GM19351 (cell line): ENCODE measurements at regions not wholly inside any gene's neighbourhood (a gene's known extent, or its start where the extent isn't known, plus 50 kb on each side); places are given as distances from the start of the nearest gene placed in this dataset.

ENCODE experiments used
- ATAC-seq: cut with Tn5 transposase; IDR thresholded peaks from one replicate; pipeline ENCODE4 v1.9.1; 2021; ENCODE audit warnings: mild to moderate bottlenecking, moderate library complexity; ENCODE audit not compliant: unreplicated experiment

DNA sequence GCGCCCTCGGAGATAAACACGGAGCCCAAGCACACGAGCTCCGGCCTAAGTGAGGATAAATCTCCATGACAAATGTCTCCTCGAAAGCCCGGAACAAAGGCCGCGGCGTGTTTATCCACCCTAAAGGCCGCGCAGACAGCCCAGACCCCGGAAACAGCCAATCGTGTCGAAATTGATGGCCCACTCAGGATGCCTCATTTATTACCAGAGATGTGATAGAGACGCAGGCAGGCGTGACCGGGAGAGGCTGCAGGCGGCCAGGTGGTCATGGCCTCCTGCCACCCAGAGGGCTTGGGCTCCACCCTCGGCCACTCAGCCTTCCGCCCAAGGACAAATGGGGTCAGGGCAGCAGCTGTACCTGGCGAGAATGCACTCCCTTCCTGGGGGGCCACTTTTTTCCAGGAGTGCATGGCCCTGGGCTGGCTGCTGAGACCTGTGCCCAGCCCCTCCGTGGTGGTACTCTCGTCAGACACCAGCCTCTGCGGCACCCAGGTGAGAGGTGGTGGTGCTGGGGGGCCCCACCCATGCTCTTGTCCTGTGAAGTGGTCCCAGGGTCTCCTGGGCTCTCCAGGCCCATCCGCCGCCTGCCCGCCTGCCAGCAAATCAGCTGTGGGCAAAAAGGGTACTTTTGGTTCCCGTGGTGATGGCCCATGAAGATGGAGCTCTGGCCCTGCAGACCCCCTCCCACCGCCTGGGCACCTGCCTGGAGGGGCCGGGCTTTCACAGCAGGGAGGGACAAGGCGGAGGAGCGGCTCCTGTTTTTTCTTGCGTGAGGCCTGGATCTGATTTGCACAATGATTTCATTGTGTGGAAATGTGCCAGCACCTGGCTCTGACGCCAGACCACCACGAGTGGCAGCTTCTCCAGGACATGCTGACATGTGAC lies 211.5 kb upstream of the C14orf180 start:
- no peak for ATAC-seq

DNA sequence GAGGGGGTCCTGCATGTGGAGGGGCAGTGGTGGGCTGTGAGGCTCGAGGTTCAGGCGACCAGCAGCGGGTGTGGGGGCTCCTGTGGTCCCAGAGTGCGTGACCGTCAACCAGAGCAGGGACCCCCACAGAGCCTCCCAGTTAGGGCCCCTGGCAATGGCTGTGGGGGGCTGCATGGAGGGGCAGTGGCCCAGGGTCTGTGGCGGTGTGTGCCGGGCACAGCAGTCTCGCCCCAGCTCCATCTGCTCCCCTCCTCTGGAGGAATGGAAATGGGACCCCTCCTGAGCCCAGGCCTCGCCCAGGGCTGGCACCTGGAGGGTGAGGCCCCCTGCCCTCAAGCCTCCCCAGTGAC lies 210.8 kb upstream of the C14orf180 start:
- no peak for ATAC-seq

DNA sequence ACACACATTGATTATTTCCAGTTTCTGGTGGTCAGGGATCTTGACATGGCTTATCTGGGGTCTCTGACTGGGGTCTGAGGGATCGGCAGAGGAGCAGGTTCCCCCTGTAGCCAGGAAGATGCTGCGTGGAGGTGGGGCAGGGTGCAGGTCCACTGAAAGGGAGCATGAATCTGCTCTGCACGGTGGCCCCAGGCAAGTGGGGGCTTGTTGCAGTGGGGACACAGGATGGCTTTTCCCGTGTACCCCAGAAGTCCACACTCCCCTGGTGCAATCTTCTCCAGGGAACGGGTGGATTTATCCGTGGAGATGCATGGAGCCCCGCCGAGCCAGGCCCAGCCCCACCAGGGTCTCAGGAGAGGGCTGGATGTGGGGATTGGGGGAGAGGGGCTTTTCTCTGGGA lies 210.4 kb upstream of the C14orf180 start:
- ATAC-seq: no peak

DNA sequence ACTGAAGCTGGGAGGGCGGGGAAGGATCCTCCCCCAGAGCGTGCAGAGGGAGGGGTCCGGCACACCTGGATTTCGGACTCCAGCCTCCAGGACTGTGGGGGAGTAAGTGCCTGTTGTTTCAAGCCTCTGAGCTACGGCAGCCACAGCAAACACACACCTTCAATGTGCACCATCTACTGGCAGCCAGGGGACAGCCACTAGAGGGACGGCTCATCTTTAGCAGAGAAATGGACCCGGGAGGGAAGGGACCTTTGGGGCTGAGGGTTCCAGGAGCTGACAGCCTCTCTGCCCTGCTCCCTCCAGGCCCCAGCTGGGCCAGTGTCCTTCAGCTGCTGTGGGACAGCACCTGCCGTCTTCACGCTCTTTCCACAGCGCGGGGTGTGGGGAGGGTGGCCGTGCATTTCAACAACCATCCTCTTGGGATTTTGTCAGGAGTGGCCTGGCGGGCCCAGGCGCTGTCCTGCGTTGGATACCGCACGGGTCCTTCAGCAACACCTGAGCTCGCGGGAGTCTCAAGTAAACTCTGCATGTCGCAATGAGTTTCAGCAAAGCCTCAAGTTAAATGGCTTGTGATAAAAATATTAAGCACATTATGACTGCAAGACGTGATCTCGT lies 209.2 kb upstream of the C14orf180 start:
- ATAC-seq: no peak

DNA sequence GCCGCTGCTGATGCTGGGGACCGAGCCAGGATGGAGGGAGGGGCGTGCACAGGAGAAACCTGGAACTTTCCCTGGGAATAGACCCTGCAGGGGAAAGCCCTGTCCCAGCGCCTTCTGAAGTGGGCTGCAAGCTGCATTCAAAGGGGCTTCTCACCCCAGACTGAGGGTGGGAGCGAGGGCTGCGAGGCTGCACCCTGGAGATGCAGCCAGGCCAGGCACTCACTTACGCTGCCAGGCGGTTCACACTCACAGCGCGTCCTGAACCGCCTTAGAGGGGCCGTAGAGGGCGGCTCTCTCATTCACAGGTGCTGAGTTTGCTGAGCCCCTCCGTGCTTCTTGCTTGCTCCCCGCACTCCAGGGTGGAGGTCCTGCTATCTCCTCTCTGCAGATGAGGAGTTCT lies 208.5 kb upstream of the C14orf180 start:
- no peak for ATAC-seq

DNA sequence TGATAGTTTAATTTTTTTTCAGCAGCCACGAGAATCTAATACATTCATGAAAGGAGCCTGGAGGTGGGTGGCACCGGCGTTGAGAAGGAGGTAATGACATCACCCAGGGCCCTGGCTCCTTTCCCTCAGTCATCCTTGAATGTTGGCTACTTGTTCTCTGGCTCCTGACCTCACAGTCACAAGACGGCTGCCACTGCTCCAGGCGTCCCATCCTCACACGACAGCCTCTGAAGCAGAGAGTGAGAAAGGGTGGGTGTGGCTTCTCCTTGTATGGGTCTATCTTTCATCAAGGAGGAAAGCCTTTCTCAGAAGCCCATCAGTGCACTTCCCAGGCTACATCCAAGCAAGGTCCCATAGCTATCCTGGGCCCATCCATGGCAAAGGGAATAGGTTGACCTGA lies 207.6 kb upstream of the C14orf180 start:
- no peak for ATAC-seq

DNA sequence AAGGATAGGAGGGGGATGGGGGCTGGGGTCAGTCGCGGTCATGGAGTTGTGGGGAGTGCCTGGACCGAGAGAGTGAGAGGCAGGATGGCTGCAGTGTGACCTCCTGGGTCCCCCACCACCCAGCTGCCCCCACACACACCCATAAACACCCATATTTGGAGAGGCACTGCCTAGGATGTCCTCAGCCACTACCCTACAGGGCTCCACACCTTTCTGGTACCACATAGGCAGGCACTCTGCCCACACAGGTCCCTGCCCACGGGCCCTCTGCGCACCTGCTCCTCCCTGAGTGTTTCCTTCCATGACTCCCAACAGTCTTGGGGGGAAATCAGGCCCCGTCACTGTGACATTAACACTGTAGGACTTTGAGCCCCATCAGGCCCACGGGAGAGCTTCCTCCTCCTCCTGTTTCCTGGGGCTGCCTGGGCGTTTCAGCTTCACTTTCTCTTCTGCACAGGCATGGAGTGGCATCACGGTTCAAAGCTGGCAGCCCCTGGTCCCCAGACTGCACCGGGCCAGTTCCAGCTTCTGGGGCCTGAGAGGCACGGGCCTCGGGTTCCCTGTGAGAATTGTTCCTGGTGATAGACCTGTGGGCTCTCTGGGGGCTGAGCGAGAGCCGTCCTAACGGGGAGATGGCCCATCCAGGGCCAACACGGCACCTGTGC lies 207.0 kb upstream of the C14orf180 start:
- ATAC-seq: no peak

DNA sequence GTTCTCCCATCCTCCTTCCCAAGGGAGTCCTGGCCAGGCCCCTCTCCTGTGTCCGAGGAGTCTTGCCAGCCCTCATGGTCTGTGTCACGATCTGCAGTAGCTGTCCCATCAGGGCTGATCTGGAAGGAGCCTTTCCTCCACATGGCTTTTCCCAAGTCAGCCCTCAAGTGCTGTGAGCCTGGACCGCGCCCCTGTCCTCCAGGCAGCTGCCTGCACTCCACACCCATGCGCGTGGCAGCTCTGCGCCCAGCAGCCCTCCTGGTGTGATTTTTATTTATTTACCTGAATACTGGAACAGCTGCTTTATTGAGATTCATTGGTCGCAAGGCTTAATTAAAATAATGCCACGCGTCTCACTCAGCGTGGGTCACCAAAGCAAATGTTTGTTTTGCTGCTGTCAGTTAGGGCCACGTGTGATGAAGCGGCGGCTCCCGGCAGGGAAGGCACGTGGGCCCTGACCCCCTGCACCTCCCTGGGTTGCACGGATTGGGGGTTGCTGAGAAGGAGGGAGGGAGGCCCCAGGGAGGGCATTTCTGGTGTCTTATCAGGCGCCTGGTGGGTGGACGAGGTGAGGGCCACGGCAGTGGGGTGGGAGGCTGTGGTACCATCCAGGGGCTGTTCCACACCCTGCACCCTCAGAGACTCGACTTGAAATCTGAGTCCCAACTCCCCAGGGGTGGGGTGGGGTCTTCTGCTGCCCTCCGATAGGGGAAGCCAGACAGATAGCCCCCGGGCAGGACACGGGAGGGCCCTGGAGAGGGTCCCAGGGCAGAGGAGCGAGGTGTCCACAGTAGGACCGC lies 206.3 kb upstream of the C14orf180 start:
- no peak for ATAC-seq

DNA sequence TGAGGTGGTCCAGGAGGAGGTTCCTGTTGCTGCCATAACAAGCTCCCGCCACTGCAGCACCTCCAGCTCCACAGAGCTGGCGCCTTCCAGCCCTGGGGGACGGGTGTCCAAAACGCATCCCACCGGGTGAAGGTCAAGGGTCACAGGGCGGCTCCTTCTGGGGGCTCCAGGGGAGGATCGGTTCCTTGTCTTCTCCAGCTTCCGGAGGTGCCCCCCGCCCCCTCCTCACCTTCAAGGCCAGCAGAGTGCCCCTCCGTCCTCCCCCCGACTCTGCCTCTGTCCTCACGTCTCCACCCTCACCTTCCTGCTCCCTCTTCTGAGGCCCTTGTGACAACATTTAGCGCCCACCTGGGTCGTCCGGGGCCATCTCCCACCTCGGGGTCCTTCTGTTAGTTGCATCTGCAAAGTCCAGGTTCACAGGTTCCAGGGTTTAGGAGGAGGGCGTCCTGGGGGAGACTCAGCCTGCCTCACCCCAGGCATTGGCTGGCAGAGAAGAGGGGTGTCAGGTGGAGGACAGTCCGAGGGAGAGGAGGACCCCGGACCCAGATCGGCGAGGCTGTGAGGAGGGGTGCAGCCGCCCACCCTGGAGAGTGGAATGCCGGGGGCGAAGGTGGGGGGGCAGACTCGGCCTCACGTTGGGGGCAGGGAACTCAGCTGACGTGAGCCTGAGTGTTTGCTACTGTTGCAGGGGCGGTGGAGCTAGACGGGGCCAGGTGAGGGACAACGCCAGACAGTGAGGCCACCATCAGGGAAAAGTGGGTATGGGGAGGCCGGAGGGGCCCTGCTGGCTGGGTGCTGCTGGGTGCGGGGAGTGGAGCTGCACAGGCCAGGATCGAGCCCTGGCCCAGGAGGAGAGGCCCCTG lies 205.5 kb upstream of the C14orf180 start:
- no peak for ATAC-seq

DNA sequence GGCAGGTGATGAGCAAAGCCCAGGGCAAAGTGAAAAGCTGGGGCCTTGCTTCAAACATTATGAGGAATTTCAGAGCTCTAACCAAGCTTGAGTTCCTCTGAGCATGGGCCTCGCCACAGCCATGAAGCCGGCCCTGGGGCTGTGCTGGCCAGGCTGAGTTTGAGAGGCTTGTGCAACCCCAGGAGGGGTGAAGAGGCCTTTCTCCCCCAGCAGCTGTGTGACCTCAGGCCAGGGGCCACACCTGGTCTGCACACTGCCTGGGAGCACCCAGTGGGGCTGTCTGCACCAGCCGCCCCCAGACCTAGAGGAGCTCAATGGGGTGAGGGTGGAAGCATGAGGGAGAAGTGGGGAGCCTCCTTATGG lies 204.9 kb upstream of the C14orf180 start:
- ATAC-seq: no peak

DNA sequence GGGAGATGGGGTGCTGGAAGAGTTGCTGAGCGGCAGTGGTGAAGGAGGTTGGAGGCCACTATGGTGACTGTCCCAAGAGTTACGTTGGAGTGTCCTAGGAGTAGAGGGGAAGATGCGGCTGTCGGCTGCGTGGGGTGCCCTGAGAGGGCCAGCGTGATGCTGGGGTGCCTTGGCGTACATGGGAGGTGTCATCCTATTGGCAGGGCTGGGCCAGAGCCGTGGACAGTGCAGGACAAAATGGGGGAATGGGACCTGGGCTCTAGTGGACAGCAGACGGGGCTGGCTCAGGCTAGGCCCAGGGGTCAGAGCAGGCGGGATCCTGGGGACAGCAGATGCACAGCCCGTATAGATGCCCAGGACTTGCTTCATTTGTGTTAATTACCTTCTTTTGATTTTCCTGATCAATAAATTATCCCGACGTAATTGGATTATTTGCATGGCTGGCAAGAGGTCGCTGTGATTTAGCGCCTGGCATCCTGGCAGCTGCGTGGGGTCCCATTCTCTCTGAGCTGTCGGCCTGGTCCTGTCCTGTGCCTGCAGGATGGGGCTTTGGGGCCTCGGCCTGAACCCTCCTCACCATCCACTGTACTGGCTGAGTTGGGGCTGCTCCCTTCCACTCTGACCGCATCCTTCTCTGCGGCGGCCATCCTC lies 203.9 kb upstream of the C14orf180 start:
- no peak for ATAC-seq

DNA sequence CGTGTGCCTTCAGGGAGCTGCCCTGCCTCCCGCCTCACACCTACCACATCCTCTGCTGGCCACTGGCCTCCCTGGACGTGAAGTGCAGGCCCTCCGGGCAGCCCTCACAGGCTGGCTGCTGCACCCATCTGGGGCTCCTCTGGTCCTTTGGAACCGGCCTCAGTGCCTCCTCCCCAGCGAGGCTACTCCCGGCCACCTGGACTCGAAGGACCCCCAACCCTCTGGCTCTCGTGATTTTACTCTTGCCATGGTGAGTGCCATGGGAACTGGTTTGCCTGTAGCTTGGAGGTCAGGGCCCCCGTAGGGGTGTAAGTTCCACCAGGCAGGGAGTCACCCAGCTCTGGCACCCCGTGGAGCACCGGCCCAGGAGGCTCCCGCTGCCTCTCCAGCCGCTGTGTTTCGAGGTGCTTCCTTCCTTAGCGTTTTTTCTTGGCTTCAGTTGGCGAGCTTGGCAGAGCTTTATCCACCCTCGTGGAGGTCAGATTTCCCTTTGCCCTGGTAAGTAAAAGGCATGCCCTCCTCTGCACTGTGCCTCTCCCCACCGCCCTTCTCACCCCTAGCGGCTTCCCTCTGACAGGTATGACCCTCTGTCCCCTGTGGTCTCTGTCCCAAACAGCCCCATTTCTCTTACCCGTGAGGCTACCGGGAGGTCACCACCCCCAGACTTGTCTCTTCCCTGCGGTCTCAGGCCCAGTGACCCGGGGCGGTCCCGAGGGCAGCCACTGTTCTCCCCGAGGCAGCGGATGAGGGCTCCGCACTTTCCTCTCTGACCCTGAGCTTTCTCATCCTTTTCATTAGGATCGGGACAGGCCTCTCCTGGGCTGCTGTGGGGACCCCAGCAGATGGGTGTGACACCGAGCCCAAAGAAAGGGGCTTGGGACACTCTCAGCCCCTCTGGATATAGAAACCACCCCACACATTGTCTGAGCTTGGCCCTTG lies 203.1 kb upstream of the C14orf180 start:
- no peak for ATAC-seq

DNA sequence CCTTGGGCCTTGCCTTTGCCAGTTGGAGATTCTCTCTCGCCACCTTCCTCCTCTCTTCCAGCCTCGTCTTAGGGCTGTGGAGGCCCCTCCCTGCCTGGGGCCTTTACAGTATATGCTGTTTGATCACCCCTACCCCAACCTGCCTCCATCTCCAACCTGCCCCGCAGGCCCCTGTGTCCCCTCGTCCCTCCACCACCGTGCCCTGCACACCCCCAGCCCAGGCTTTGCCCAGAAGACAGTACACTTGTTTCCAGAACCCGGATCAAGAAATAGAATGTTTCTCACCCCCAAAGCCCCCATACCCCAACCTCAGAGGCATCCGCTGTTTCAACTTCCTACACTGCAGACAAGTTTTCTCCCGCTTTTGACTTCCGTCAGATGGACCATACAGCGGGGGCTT lies 202.3 kb upstream of the C14orf180 start:
- no peak for ATAC-seq

DNA sequence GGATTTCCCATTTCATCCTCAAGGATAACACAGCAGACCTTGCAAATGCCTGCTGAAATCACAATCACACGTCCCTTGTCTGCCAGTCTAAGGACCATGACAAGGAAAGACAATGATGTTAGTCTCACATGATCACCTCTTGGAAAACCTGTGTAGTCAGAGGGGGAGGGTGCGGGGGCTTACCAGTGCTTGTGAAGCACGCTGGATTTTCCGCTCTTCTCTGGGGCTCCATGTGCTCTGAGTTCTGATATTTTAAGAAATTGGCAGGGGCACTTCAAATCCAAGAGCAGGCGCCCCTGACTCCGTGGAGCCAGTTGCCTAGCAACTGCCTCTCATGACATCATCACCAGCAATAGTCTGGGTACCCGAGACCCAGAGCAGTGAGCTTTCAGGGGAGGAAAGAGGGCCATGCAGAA lies 200.9 kb upstream of the C14orf180 start:
- no peak for ATAC-seq

DNA sequence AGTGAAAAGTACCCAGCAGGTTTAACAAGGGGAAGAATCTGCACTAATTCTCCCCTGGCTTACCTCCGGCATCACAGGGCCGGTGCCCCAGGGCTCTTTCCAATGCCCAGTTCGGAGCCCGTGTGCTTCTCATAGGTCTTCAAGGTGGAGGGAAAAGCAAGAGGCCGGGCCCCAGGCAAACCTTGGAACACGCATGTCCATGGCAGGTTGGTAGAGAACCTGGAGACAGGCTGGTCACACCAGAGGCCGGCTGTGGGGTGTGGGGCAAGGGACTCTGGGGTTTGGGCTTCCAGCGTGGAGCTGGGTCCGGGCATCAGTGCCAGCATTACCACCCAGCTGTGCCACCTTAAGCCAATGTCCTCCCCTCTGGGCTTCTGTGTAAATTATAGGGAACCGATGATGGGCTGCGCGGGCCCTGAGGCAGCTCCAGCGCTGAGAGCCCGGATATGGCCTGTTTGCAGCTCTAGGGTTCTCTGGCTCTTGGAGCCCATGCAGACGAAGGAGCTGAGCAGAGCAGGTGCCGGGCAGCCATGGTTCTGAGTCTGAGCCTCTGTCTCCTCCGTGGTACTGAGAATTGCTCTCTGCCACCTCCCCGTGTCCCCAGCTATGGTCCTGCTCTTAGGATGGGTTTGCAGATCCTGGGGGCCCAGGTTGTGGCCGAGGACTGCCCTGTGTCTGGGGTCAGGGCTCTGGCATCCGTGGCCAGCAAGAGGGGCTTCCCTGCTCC lies 197.0 kb upstream of the C14orf180 start:
- ATAC-seq: no peak

DNA sequence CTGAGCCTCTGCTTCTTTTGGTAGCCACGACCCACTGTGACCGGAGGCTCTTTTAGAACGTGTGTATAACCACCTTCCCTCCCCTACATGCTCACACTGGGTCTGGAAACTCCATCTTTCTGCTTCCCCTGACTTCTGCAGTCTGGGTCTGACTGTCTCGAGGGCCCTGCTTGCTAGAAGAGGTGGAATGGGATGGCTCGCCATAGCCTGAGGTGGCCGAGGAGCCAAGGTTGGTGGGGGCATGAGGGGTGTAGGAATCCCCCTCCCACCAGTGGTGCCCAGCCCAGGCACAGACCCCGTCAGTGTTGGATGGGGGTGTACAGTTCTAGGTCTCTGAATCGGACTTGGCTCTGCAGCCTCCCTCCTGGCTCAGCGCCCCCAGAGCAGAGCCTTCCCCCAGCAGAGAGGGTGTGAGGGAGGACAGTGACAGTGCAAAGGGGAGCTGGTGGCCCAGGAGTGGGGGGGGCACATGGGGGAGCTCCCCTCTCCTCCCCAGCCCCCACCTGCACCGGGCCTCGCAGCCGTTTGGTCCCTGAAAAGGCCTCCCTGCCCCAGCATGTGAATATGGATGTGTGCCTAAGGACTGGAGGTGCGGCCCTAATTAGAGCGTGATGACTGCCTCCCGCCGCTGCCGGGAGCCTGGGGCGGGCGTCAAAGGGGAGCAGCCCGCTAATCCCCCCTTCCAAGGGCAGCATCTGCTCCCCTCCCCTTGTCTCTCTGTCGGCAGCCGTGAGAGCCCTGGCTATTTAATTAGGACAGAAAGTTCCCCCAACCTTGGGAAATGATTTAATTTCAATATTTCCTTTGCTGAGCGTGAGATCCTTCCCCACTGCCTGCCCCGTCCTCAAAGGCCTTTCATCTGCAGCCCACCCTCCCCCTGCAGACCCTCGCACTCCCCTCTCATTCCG lies 196.2 kb upstream of the C14orf180 start:
- no peak for ATAC-seq
